ENCODE measurements at regions not wholly inside any gene's neighbourhood (a gene's known extent, or its start where the extent isn't known, plus 50 kb on each side); places are given as distances from the start of the nearest gene placed in this dataset.

- TF ChIP-seq, protein P1, sequence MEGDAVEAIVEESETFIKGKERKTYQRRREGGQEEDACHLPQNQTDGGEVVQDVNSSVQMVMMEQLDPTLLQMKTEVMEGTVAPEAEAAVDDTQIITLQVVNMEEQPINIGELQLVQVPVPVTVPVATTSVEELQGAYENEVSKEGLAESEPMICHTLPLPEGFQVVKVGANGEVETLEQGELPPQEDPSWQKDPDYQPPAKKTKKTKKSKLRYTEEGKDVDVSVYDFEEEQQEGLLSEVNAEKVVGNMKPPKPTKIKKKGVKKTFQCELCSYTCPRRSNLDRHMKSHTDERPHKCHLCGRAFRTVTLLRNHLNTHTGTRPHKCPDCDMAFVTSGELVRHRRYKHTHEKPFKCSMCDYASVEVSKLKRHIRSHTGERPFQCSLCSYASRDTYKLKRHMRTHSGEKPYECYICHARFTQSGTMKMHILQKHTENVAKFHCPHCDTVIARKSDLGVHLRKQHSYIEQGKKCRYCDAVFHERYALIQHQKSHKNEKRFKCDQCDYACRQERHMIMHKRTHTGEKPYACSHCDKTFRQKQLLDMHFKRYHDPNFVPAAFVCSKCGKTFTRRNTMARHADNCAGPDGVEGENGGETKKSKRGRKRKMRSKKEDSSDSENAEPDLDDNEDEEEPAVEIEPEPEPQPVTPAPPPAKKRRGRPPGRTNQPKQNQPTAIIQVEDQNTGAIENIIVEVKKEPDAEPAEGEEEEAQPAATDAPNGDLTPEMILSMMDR (IDR thresholded peaks at IDR 0.05), result no peak
- H3K4me1 Mint-ChIP-seq (ENCODE audit: low read depth), result no peaks in the 10 kb centered on the region
- no peaks in the 10 kb centered on the region for H3K27me3 Mint-ChIP-seq
- ChIA-PET CTCF (no interaction called here), POLR2A (no interaction called here)
- H3K36me3 Mint-ChIP-seq (ENCODE audit: low read depth), result no peaks in the 10 kb centered on the region
- no peak overlapping the region for H3K4me3 Mint-ChIP-seq
- no peak overlapping the region for H3K27ac Mint-ChIP-seq
- H3K9me3 Mint-ChIP-seq, result no peaks in the 10 kb centered on the region
- no peak for ATAC-seq
- intact Hi-C loops (cut with micrococcal nuclease), result no loop called here
- no peak for DNase-seq
Observed at GRCh38 chr12:85457016-85457415, 177.0 kb downstream of the ALX1 start.

DNA sequence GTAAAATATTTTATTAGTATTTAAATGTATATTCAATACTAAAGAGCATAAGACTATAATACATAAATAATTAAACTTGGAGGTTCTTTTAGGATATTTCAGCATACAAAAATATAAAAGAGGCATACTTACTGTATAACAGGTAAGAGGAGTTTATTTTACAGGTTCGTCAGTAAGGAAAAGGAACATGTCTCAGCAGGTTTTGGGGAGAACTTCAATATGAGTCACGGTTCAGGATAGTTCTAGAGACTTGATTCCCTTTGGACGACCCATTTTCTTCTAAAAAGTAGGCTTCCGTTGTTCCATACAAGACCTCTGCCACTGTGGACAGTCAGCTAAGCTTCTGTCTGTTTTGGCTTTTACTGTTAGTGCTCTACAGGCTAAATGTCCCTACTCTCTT, 181.1 kb downstream of the ALX1 start:
- POLR2A ChIA-PET, result no interaction called here
- Mint-ChIP-seq H3K36me3 (ENCODE audit: low read depth) (no peaks in the 10 kb centered on the region), H3K27me3 (no peaks in the 10 kb centered on the region), H3K9me3 (no peaks in the 10 kb centered on the region), H3K4me3 (no peak overlapping the region), H3K27ac (no peak overlapping the region), H3K4me1 (ENCODE audit: low read depth) (no peaks in the 10 kb centered on the region)
- TF ChIP-seq, protein P1 (IDR thresholded peaks at IDR 0.05), result no peak
- intact Hi-C loops (cut with micrococcal nuclease), result no loop called here
- DNase-seq (no peak), ATAC-seq (no peak)
- CTCF ChIA-PET, result no interaction called here

DNA sequence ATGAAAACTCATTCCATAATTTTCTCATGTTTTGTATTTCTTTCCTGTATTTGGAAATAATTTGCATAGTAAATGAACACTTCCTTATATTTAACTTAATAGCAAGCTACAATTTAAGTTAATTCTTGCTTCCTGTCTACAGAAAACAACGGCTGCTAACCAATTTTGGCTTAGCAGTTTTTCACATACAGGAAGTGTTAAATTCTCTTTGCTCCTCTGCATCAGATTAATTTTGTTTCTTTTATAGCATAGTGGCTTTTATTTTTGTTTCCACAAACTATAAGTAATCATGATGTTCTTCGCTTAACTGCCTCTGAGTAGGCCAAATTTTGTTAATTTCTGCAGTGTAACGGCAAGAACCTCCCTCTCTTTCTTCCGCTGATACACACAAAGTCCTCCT, 182.9 kb downstream of the ALX1 start:
- ChIA-PET CTCF (interaction anchor here (1.9 kb wide), 1 partner anchor 404 kb away, joined by 7 read pairs; no protein-coding TSS in a partner anchor), POLR2A (no interaction called here)
- intact Hi-C loops (cut with micrococcal nuclease), result no loop called here
- no peaks in the 10 kb centered on the region for H3K27me3 Mint-ChIP-seq
- no peak overlapping the region for H3K4me3 Mint-ChIP-seq
- H3K36me3 Mint-ChIP-seq (ENCODE audit: low read depth), result no peaks in the 10 kb centered on the region
- H3K4me1 Mint-ChIP-seq (ENCODE audit: low read depth), result no peaks in the 10 kb centered on the region
- ATAC-seq (no peak), DNase-seq (no peak)
- TF ChIP-seq, protein P1 (IDR thresholded peaks at IDR 0.05), result no peak
- no peak overlapping the region for H3K27ac Mint-ChIP-seq
- no peaks in the 10 kb centered on the region for H3K9me3 Mint-ChIP-seq

GRCh38 chr12:85466890-85467289, 186.9 kb downstream of the ALX1 start:
- CTCF ChIA-PET, result interaction anchor here (2.4 to 3.0 kb wide), 2 partner anchors 401 to 404 kb away, joined by 14 to 21 read pairs; no protein-coding TSS in a partner anchor

More at GRCh38 chr12:85466890-85467289, 186.9 kb downstream of the ALX1 start:
- Mint-ChIP-seq H3K4me3 (no peak overlapping the region), H3K27me3 (no peaks in the 10 kb centered on the region), H3K36me3 (ENCODE audit: low read depth) (no peaks in the 10 kb centered on the region), H3K4me1 (ENCODE audit: low read depth) (peaks cover 12% of the 10 kb centered on the region), H3K9me3 (peaks cover 2% of the 10 kb centered on the region), H3K27ac (no peak overlapping the region)
- TF ChIP-seq, protein P1 (IDR thresholded peaks at IDR 0.05), result no peak
- ATAC-seq, result no peak
- POLR2A ChIA-PET, result no interaction called here
- DNase-seq, result no peak
- intact Hi-C loops (cut with micrococcal nuclease), result loop anchor here (2.0 to 5.0 kb wide), 2 partner anchors 405 to 454 kb away; partner anchors contain the start of gene NTS
